LoVo (cell line): ENCODE measurements at regions not wholly inside any gene's neighbourhood (a gene's known extent, or its start where the extent isn't known, plus 50 kb on each side); places are given as distances from the start of the nearest gene placed in this dataset.
"Not testable (repeated sequence)": the region's sequence is repeated elsewhere in the genome, so short reads cannot be mapped to it uniquely, and the experiment has no call there.

ENCODE experiments used
- DNase-seq: peaks from one replicate; pipeline ENCODE4 v3.0.0-alpha.2; 2016; ENCODE audit warnings: low spot score

- no peak for DNase-seq
Measured at GRCh38 chr2:198628596-198628995, 824.2 kb downstream of the PLCL1 start.

GRCh38 chr2:198622986-198623730 lies 818.8 kb downstream of the PLCL1 start:
- DNase-seq, result no peak

GRCh38 chr2:198615972-198616371 lies 811.6 kb downstream of the PLCL1 start:
- peak; percentile 47 for DNase-seq

GRCh38 chr2:198611201-198611600 lies 806.8 kb downstream of the PLCL1 start:
- DNase-seq, result no peak

GRCh38 chr2:198604599-198604998 lies 800.2 kb downstream of the PLCL1 start:
- no peak for DNase-seq

GRCh38 chr2:198602986-198603385 lies 798.6 kb downstream of the PLCL1 start:
- not testable (repeated sequence) for DNase-seq

- no peak for DNase-seq
Measured at GRCh38 chr2:198597648-198598047, 793.3 kb downstream of the PLCL1 start.

GRCh38 chr2:198596985-198597384 lies 792.6 kb downstream of the PLCL1 start:
- DNase-seq, result peak; percentile 37

GRCh38 chr2:198595721-198596120 lies 791.3 kb downstream of the PLCL1 start:
- DNase-seq, result no peak

- DNase-seq, result no peak
Measured at GRCh38 chr2:198591586-198591985, 787.2 kb downstream of the PLCL1 start.

- DNase-seq, result no peak
Measured at GRCh38 chr2:198587741-198588140, 783.3 kb downstream of the PLCL1 start.

GRCh38 chr2:198587240-198587639 lies 782.8 kb downstream of the PLCL1 start:
- no peak for DNase-seq

- no peak for DNase-seq
Measured at GRCh38 chr2:198571393-198571792, 767.0 kb downstream of the PLCL1 start.

- DNase-seq, result no peak
Measured at GRCh38 chr2:198558176-198558575, 753.8 kb downstream of the PLCL1 start.

- DNase-seq, result no peak
Measured at GRCh38 chr2:198546122-198546521, 741.7 kb downstream of the PLCL1 start.

GRCh38 chr2:198545411-198545810 lies 741.0 kb downstream of the PLCL1 start:
- DNase-seq, result no peak

- no peak for DNase-seq
Measured at GRCh38 chr2:198544461-198544860, 740.1 kb downstream of the PLCL1 start.

- no peak for DNase-seq
Measured at GRCh38 chr2:198534756-198535155, 730.4 kb downstream of the PLCL1 start.

GRCh38 chr2:198525211-198525969 lies 721.0 kb downstream of the PLCL1 start:
- DNase-seq, result no peak

- DNase-seq, result no peak
Measured at GRCh38 chr2:198523710-198524109, 719.3 kb downstream of the PLCL1 start.

- DNase-seq, result no peak
Measured at GRCh38 chr2:198518935-198519334, 714.5 kb downstream of the PLCL1 start.

- DNase-seq, result no peak
Measured at GRCh38 chr2:198517976-198518375, 713.6 kb downstream of the PLCL1 start.

- DNase-seq, result not testable (repeated sequence)
Measured at GRCh38 chr2:198508610-198509009, 704.2 kb downstream of the PLCL1 start.
